ENCODE measurements at regions not wholly inside any gene's neighbourhood (a gene's known extent, or its start where the extent isn't known, plus 50 kb on each side); places are given as distances from the start of the nearest gene placed in this dataset.
"Not testable (repeated sequence)": the region's sequence is repeated elsewhere in the genome, so short reads cannot be mapped to it uniquely, and the experiment has no call there.

DNA sequence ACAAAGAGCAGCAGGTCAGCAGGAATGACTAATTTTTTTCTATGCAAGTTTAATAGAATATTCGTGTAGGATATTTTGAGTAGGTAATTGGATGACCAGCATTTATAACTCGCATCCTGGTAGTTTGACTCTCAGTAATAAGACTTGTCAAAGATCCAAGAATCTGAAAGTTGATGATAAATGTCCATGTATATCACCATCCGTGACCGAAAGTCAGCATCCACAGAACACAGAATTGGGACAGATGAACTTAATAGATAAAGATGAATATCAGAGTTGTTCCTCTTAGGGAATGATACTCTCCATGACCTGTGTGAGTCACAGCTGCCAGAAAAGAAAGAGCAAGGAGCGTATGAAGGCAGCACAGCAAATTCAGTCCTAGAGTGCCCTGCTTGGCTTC, 79.4 kb downstream of the CCDC74A start:
- not testable (repeated sequence) for TF ChIP-seq POLR2AphosphoS5, CTCF, EP300 (IDR thresholded peaks at IDR 0.05)
